ENCODE measurements at regions not wholly inside any gene's neighbourhood (a gene's known extent, or its start where the extent isn't known, plus 50 kb on each side); places are given as distances from the start of the nearest gene placed in this dataset.

- Histone ChIP-seq H3K36me3 (replicated peaks in 1 of 2) (no peaks in the 10 kb centered on the region), H3K4me1 (replicated peaks in 1 of 2) (no peaks in the 10 kb centered on the region), H3K9me3 (replicated peaks in 1 of 3) (no peaks in the 10 kb centered on the region), H3K27ac (no peak overlapping the region), H3K4me3 (no peak overlapping the region), H3K27me3 (no peaks in the 10 kb centered on the region)
- DNase-seq = no peak
- TF ChIP-seq CTCF (IDR thresholded peaks at IDR 0.05) (no peak), POLR2A (IDR thresholded peaks at IDR 0.05) (no peak)
- 70 to 89% (median 86%) methylated on average over 4 of the region's 4 CpGs for WGBS, 4 donors
- intact Hi-C loops (cut with DNase I) = no loop called here
Observed at GRCh38 chr3:127520993-127521392, 69.5 kb downstream of the TPRA1 start.

- no peak for DNase-seq
- TF ChIP-seq CTCF (IDR thresholded peaks at IDR 0.05) = no peak
- TF ChIP-seq POLR2A (IDR thresholded peaks at IDR 0.05) = no peak
- Histone ChIP-seq H3K36me3 (replicated peaks in 1 of 2) (no peaks in the 10 kb centered on the region), H3K4me1 (replicated peaks in 1 of 2) (no peaks in the 10 kb centered on the region), H3K27ac (no peak overlapping the region), H3K9me3 (replicated peaks in 1 of 3) (no peaks in the 10 kb centered on the region), H3K27me3 (no peaks in the 10 kb centered on the region), H3K4me3 (no peak overlapping the region)
- 80 to 94% (median 86%) methylated on average over 4 of the region's 4 CpGs for WGBS, 4 donors
- intact Hi-C loops (cut with DNase I) = no loop called here
Observed at GRCh38 chr3:127518456-127519081, 72.0 kb downstream of the TPRA1 start.

- intact Hi-C loops (cut with DNase I) = no loop called here
- WGBS, 4 donors = 50 to 58% (median 51%) methylated on average over 3 of the region's 3 CpGs
- H3K36me3 ChIP-seq (replicated peaks in 1 of 2) = no peaks in the 10 kb centered on the region
- H3K27me3 ChIP-seq = no peaks in the 10 kb centered on the region
- H3K27ac ChIP-seq = no peak overlapping the region
- no peaks in the 10 kb centered on the region for H3K9me3 ChIP-seq (replicated peaks in 1 of 3)
- no peaks in the 10 kb centered on the region for H3K4me1 ChIP-seq (replicated peaks in 1 of 2)
- H3K4me3 ChIP-seq = no peak overlapping the region
- TF ChIP-seq CTCF (IDR thresholded peaks at IDR 0.05) = no peak
- TF ChIP-seq POLR2A (IDR thresholded peaks at IDR 0.05) = no peak
- DNase-seq = no peak
Observed at GRCh38 chr3:127512256-127512655, 78.3 kb downstream of the TPRA1 start.

- Histone ChIP-seq H3K36me3 (replicated peaks in 1 of 2) (no peaks in the 10 kb centered on the region), H3K27ac (no peak overlapping the region), H3K4me3 (no peak overlapping the region), H3K4me1 (replicated peaks in 1 of 2) (no peaks in the 10 kb centered on the region), H3K27me3 (no peaks in the 10 kb centered on the region), H3K9me3 (replicated peaks in 1 of 3) (no peaks in the 10 kb centered on the region)
- DNase-seq = no peak
- intact Hi-C loops (cut with DNase I) = no loop called here
- no peak for TF ChIP-seq CTCF (IDR thresholded peaks at IDR 0.05)
- no peak for TF ChIP-seq POLR2A (IDR thresholded peaks at IDR 0.05)
- WGBS, 4 donors = 83 to 96% (median 89%) methylated on average over 1 of the region's 1 CpG
Observed at GRCh38 chr3:127501177-127501576, 89.4 kb downstream of the TPRA1 start.
